B cell (primary cell): ENCODE measurements at regions not wholly inside any gene's neighbourhood (a gene's known extent, or its start where the extent isn't known, plus 50 kb on each side); places are given as distances from the start of the nearest gene placed in this dataset.

Experiments used
- ATAC-seq: fragments of 200-7000 bp; cut with Tn5 transposase; one replicate; pipeline ENCODE4 v1.10.0; 2021; ENCODE audit warnings: low read depth, mild to moderate bottlenecking, moderate number of reproducible peaks, moderate library complexity
- CTCF ChIA-PET: fragments of 350-600 bp; sonication (Branson Sonifier 250); formaldehyde crosslinking; loops from one replicate; lab custom pipeline; 2021; ENCODE audit warnings: antibody characterized with exemption, inconsistent platforms; lab: Charles Lee
- POLR2A ChIA-PET: fragments of 350-600 bp; sonication (Branson Sonifier 250); formaldehyde crosslinking; loops from one replicate; lab custom pipeline; 2021; ENCODE audit warnings: antibody characterized with exemption; lab: Charles Lee
- DNase-seq: peaks from one replicate; pipeline ENCODE4 v3.0.0; 2013
- H2AFZ ChIP-seq: 2 replicates; pipeline ENCODE4 v1.6.1; 2012; ENCODE audit warnings: mild to moderate bottlenecking, low read depth, low read length; ENCODE audit not compliant: insufficient read depth, poor library complexity, severe bottlenecking
- H3K27ac ChIP-seq, 2 donors: 1 replicate in 1 of 2; 2 replicates in 1 of 2; pipeline ENCODE4 v1.5.1; 2012 to 2013; ENCODE audit warnings: low read length in 2 of 2, mild to moderate bottlenecking in 2 of 2, moderate library complexity in 1 of 2
- H3K27me3 ChIP-seq, 4 experiments: fragments of 200-600 bp in 1 of 4; sonication (generic) in 1 of 4; replicated peaks in 1 of 4; 1 replicate in 2 of 4; 2 replicates in 2 of 4; pipeline versions ENCODE4 v1.6.1 to v1.7.0; 2013 to 2016; ENCODE audit warnings: low read length in 3 of 4, mild to moderate bottlenecking in 2 of 4, mixed read lengths in 1 of 4, moderate library complexity in 1 of 4; ENCODE audit not compliant: insufficient read depth in 4 of 4, control insufficient read depth in 3 of 4; ENCODE audit errors: control extremely low read depth in 1 of 4
- H3K36me3 ChIP-seq, 2 experiments: replicated peaks in 1 of 2; 1 replicate in 1 of 2; 2 replicates in 1 of 2; pipeline versions ENCODE4 v1.6.1 to v1.7.1; 2013; ENCODE audit warnings: low read length in 1 of 2; ENCODE audit not compliant: insufficient read depth in 2 of 2, control insufficient read depth in 1 of 2; ENCODE audit errors: control extremely low read depth in 1 of 2, extremely low read depth in 1 of 2
- H3K4me1 ChIP-seq, 2 donors: fragments of 200-600 bp in 1 of 2; sonication (generic) in 1 of 2; 1 replicate in 1 of 2; 2 replicates in 1 of 2; pipeline versions ENCODE4 v1.5.1 to v1.6.1; 2013 to 2017; ENCODE audit warnings: low read length in 2 of 2; ENCODE audit not compliant: control insufficient read depth in 2 of 2, insufficient read depth in 2 of 2
- H3K4me2 ChIP-seq: replicated peaks from 2 replicates; pipeline ENCODE3; 2012; ENCODE audit warnings: mild to moderate bottlenecking, low read depth, low read length; ENCODE audit not compliant: poor library complexity, severe bottlenecking
- H3K4me3 ChIP-seq, 5 experiments: fragments of 200-600 bp in 1 of 5; sonication (generic) in 1 of 5; 1 replicate in 3 of 5; 2 replicates in 2 of 5; pipeline versions ENCODE4 v1.5.1 to v1.7.0; 2011 to 2016; ENCODE audit warnings: low read length in 4 of 5, mild to moderate bottlenecking in 4 of 5, low read depth in 2 of 5, control low read depth in 1 of 5, moderate library complexity in 1 of 5; ENCODE audit not compliant: insufficient read depth in 1 of 5; ENCODE audit errors: control extremely low read depth in 1 of 5, extremely low read depth in 1 of 5
- H3K79me2 ChIP-seq: fragments of 200-600 bp; sonication (generic); one replicate; pipeline ENCODE4 v1.6.0; 2016; ENCODE audit warnings: low read length; ENCODE audit not compliant: control insufficient read depth, insufficient read depth
- H3K9ac ChIP-seq: fragments of 200-600 bp; sonication (generic); 2 replicates; pipeline ENCODE4 v1.6.1; 2017; ENCODE audit warnings: mild to moderate bottlenecking, low read length, moderate library complexity
- H3K9me3 ChIP-seq, 3 donors: one replicate each; pipeline versions ENCODE4 v1.6.1 to v1.7.1; 2013; ENCODE audit warnings: low read length in 2 of 3; ENCODE audit not compliant: control insufficient read depth in 2 of 3, insufficient read depth in 1 of 3; ENCODE audit errors: control extremely low read depth in 1 of 3
- H4K20me1 ChIP-seq: 2 replicates; pipeline ENCODE4 v1.6.0; 2012; ENCODE audit warnings: mild to moderate bottlenecking, low read length; ENCODE audit not compliant: insufficient read depth, control insufficient read depth, poor library complexity, severe bottlenecking
- H3K27ac Mint-ChIP-seq: one replicate; pipeline ENCODE4 v1.8.0; 2021; ENCODE audit warnings: mixed read lengths
- H3K27me3 Mint-ChIP-seq: one replicate; pipeline ENCODE4 v1.8.0; 2021; ENCODE audit warnings: mixed read lengths
- H3K4me1 Mint-ChIP-seq: one replicate; pipeline ENCODE4 v1.8.0; 2021; ENCODE audit warnings: mixed read lengths
- H3K4me3 Mint-ChIP-seq: one replicate; pipeline ENCODE4 v1.8.0; 2021; ENCODE audit warnings: mixed read lengths
- H3K9me3 Mint-ChIP-seq: one replicate; pipeline ENCODE4 v1.8.0; 2022; ENCODE audit warnings: mixed read lengths; ENCODE audit not compliant: insufficient read depth
- EZH2 ChIP-seq: IDR thresholded peaks from 2 replicates; pipeline ENCODE4 v1.6.1; 2012; ENCODE audit warnings: borderline replicate concordance, low read depth, mild to moderate bottlenecking, moderate library complexity, low read length; ENCODE audit not compliant: insufficient read depth, poor library complexity, severe bottlenecking
- WGBS: methylation state at CpG from one replicate; pipeline ENCODE4 v1.1.5; 2013; ENCODE audit warnings: missing lambda C conversion rate; ENCODE audit not compliant: insufficient coverage; 5-methylcytosine and 5-hydroxymethylcytosine counted together
- intact Hi-C: fragments of 100-400 bp; cut with micrococcal nuclease; formaldehyde crosslinking; loops from one replicate; pipeline ENCODE4 v1.10.0; 2022
- TF ChIP-seq, protein P1 (sequence below): fragments of 200-600 bp; IDR thresholded peaks from one replicate; pipeline ENCODE4 v1.8.0; 2022; ENCODE audit warnings: antibody characterized with exemption, mild to moderate bottlenecking

DNA sequence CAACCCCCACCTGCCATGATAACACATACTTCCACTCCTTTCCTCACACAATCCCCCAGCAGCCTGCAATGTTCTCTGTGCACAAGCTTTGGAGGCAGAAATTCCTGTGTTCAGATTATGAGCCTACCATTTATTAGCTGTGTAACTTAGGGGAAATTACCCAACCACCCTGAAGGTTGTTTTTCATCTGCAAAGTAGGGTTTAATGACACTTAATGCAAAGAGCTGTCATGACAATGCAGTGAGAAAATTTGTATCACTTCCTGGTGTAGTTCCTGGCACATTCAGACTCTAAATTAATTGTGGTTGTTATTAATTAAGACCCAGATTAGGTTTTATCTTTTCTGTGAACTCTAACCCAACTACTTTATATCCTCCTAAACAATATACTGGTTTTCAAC, 122.4 kb upstream of the DYRK2 start:
- TF ChIP-seq EZH2 = no peak
- TF ChIP-seq, protein P1, sequence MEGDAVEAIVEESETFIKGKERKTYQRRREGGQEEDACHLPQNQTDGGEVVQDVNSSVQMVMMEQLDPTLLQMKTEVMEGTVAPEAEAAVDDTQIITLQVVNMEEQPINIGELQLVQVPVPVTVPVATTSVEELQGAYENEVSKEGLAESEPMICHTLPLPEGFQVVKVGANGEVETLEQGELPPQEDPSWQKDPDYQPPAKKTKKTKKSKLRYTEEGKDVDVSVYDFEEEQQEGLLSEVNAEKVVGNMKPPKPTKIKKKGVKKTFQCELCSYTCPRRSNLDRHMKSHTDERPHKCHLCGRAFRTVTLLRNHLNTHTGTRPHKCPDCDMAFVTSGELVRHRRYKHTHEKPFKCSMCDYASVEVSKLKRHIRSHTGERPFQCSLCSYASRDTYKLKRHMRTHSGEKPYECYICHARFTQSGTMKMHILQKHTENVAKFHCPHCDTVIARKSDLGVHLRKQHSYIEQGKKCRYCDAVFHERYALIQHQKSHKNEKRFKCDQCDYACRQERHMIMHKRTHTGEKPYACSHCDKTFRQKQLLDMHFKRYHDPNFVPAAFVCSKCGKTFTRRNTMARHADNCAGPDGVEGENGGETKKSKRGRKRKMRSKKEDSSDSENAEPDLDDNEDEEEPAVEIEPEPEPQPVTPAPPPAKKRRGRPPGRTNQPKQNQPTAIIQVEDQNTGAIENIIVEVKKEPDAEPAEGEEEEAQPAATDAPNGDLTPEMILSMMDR = no peak
- no peak overlapping the region for H3K4me3 Mint-ChIP-seq

DNA sequence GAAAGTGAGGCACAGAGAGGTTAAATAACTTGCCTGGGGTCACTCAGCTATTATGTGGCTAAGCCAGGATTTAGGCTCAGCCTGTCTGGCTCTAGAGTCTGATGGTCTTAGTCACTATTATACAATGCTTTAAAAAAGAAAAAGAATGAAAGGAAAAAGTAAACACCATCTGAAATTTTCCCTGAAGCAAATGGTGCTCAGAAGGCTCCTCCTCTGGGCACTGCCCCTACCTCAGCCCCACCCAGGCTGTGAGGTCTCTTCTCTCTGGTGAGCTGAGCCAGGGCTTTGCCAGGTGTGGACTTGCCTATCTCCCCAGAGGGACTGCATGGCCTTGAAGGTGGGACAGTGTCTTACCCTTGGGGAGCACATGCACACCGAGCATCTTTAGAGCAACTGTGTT, 117.5 kb upstream of the DYRK2 start:
- Histone ChIP-seq H3K36me3 (no peaks in the 10 kb centered on the region), H3K4me2 (no peak overlapping the region), H3K79me2 (no peaks in the 10 kb centered on the region), H2AFZ (no peak overlapping the region), H3K27me3 (peaks cover 0 to 5% (median 0%) of the 10 kb centered on the region in 4 experiments), H4K20me1 (no peaks in the 10 kb centered on the region), H3K4me3 (no peak overlapping the region), H3K4me1 (no peaks in the 10 kb centered on the region), H3K9ac (no peak overlapping the region), H3K27ac (no peak overlapping the region), H3K9me3 (no peaks in the 10 kb centered on the region)
- ATAC-seq = no peak
- no peak overlapping the region for H3K27ac Mint-ChIP-seq
- ChIA-PET CTCF (no interaction called here), POLR2A (interaction anchor here (0.7 kb wide), 1 partner anchor 453 kb away, joined by 3 read pairs; no protein-coding TSS in a partner anchor)
- TF ChIP-seq, protein P1 = no peak
- TF ChIP-seq EZH2 = no peak
- peaks cover 22% of the 10 kb centered on the region for H3K27me3 Mint-ChIP-seq
- H3K4me1 Mint-ChIP-seq = no peaks in the 10 kb centered on the region
- intact Hi-C loops = no loop called here
- H3K9me3 Mint-ChIP-seq = no peaks in the 10 kb centered on the region
- DNase-seq = no peak
- no peak overlapping the region for H3K4me3 Mint-ChIP-seq
- WGBS = no CpG with 5 or more reads among the region's 1 CpG

More for the DNA sequence above, 122.4 kb upstream of the DYRK2 start:
- POLR2A ChIA-PET = no interaction called here
- H3K27me3 Mint-ChIP-seq = peaks cover 13% of the 10 kb centered on the region
- Histone ChIP-seq H3K4me3 (no peak overlapping the region), H3K9me3 (no peaks in the 10 kb centered on the region), H3K4me1 (no peaks in the 10 kb centered on the region), H2AFZ (no peak overlapping the region), H3K36me3 (no peaks in the 10 kb centered on the region), H3K27ac (no peak overlapping the region), H3K9ac (no peak overlapping the region), H3K79me2 (no peaks in the 10 kb centered on the region), H4K20me1 (no peaks in the 10 kb centered on the region), H3K27me3 (peaks cover 0 to 4% (median 0%) of the 10 kb centered on the region in 4 experiments), H3K4me2 (no peak overlapping the region)
- H3K4me1 Mint-ChIP-seq = no peaks in the 10 kb centered on the region
- H3K27ac Mint-ChIP-seq = no peak overlapping the region
- no peak for DNase-seq
- no peaks in the 10 kb centered on the region for H3K9me3 Mint-ChIP-seq
- CTCF ChIA-PET = no interaction called here
- intact Hi-C loops = no loop called here
- ATAC-seq = no peak
